GM21529 (cell line): ENCODE measurements at regions not wholly inside any gene's neighbourhood (a gene's known extent, or its start where the extent isn't known, plus 50 kb on each side); places are given as distances from the start of the nearest gene placed in this dataset.
"Not testable (repeated sequence)": the region's sequence is repeated elsewhere in the genome, so short reads cannot be mapped to it uniquely, and the experiment has no call there.

Source experiments
- ATAC-seq: cut with Tn5 transposase; IDR thresholded peaks from one replicate; pipeline ENCODE4 v1.9.1; 2021; ENCODE audit not compliant: unreplicated experiment

GRCh38 chr10:85293483-85293882 lies 965.1 kb downstream of the CCSER2 start:
- ATAC-seq: no peak

- ATAC-seq: no peak
Measured at GRCh38 chr10:85311613-85312337, 983.4 kb downstream of the CCSER2 start.

GRCh38 chr10:85315657-85316056 lies 987.3 kb downstream of the CCSER2 start:
- no peak for ATAC-seq

GRCh38 chr10:85316276-85316675 lies 987.9 kb downstream of the CCSER2 start:
- no peak for ATAC-seq

GRCh38 chr10:85317827-85318226 lies 989.4 kb downstream of the CCSER2 start:
- no peak for ATAC-seq

- no peak for ATAC-seq
Measured at GRCh38 chr10:85318809-85319807, 990.7 kb downstream of the CCSER2 start.

GRCh38 chr10:85319826-85320225 lies 991.4 kb downstream of the CCSER2 start:
- ATAC-seq: no peak

- no peak for ATAC-seq
Measured at GRCh38 chr10:85333594-85333993, 1005.2 kb downstream of the CCSER2 start.

- no peak for ATAC-seq
Measured at GRCh38 chr10:85362401-85362800, 1004.2 kb downstream of the GRID1 start.

GRCh38 chr10:85377029-85377806 lies 989.4 kb downstream of the GRID1 start:
- ATAC-seq: no peak

GRCh38 chr10:85379338-85379737 lies 987.3 kb downstream of the GRID1 start:
- ATAC-seq: no peak

- no peak for ATAC-seq
Measured at GRCh38 chr10:85400981-85401695, 965.5 kb downstream of the GRID1 start.

- ATAC-seq: no peak
Measured at GRCh38 chr10:85402541-85402940, 964.1 kb downstream of the GRID1 start.

- ATAC-seq: no peak
Measured at GRCh38 chr10:85407088-85407487, 959.5 kb downstream of the GRID1 start.

GRCh38 chr10:85408388-85408787 lies 958.2 kb downstream of the GRID1 start:
- no peak for ATAC-seq

- not testable (repeated sequence) for ATAC-seq
Measured at GRCh38 chr10:85410586-85410985, 956.0 kb downstream of the GRID1 start.

GRCh38 chr10:85413570-85413969 lies 953.0 kb downstream of the GRID1 start:
- ATAC-seq: no peak

- no peak for ATAC-seq
Measured at GRCh38 chr10:85420501-85421191, 945.9 kb downstream of the GRID1 start.

- ATAC-seq: no peak
Measured at GRCh38 chr10:85421421-85421820, 945.2 kb downstream of the GRID1 start.

- no peak for ATAC-seq
Measured at GRCh38 chr10:85429126-85429525, 937.5 kb downstream of the GRID1 start.
